ENCODE measurements at regions not wholly inside any gene's neighbourhood (a gene's known extent, or its start where the extent isn't known, plus 50 kb on each side); places are given as distances from the start of the nearest gene placed in this dataset.

DNA sequence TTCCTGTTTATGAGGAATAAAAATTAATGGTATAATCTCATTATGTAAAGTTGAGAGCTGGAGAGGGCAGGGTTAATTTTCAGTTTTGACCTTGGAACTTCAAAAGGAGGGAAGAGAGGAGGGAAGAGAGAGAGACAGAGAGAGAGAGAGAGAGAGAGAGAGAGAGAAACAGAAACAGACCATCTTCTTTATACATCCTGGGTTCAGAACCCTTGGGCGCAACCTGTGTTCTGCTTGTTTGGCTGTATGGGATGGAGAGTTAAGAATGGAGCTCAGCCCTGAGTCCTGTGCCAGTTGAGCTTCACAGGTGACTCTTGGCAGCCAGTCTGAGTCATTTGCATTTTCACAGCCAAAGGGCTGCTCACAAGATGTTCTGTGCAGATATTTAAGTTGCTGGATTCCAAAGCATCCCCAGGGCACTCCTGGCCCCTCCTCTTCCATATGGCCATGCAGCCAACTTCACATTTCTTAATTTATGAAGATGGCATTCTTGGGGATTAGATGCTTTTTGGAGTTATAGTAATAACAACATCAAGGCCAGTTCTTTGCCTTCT lies 143.5 kb downstream of the CARTPT start:
- no peak for DNase-seq (ENCODE audit: low read depth in 4 of 4, low spot score in 2 of 4)

DNA sequence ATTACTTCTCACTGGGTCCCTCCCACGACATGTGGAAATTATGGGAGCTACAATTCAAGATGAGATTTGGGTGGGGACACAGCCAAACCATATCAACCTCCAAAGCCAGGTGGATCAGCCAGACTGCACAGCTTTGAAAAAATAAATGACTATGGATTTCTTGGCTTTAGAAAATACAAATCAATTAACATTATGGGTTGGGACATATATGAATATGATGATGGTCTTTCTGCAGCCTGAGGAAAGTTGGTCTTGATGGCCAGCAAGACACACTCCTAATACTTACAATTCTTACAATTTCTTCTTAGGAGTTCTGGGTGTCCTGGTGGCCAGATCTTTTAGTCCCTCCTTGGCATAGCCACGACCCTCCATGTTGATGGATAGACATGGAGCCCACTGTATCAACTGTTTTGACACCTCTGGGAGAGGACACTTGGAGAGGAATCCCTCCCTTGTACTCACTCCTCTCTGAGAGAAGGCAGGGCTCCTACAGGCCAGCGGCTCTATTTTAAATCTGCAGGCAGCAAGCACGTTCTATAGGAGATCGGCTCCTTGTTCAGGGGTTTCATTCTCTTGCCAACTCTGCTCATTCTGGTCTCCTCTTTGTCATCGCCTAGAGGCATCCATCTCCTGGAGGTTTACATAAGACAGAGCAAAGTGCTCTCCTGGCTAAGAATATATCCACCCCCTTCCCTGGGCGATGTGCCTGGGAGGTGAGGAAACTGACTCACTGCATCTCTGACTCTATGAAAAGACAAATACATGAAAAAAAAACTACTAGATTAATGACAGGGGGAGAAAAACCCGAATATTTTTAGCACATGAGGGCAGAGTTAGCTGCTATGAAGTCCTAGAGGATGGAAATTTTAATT lies 145.9 kb downstream of the CARTPT start:
- DNase-seq (ENCODE audit: low read depth in 4 of 4, low spot score in 2 of 4): no peak

DNA sequence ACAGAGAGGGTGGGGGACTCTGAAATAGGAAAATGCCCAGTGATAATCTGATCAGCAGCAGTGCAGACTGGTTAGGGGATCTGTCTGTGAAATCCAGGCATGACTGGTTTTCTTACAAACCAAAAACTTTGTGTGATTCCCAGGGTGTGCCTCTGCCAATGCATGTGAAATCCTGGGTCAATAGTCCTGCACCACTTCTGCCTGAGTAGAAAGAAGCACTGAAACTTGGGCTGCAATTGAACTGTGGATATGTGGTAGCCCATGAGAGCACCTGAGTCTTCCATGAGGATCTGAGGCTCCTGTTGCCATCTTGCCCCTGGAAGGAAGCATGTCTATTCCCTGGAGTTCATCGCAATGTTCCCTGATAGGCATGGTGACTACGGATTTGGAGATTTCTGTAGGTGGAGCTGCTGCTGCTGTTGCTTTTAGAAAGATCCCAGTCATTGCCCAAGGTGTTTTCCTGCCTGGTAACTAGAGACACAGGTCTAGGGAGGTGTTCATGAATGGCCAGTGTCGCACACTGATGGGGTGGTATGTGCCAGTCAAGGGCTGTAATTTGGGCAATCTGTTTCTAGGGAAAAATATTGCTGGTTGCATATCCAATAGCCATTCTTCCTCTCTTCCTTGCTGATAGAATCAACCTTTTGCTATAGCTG lies 146.7 kb downstream of the CARTPT start:
- no peak for DNase-seq (ENCODE audit: low read depth in 4 of 4, low spot score in 2 of 4)

DNA sequence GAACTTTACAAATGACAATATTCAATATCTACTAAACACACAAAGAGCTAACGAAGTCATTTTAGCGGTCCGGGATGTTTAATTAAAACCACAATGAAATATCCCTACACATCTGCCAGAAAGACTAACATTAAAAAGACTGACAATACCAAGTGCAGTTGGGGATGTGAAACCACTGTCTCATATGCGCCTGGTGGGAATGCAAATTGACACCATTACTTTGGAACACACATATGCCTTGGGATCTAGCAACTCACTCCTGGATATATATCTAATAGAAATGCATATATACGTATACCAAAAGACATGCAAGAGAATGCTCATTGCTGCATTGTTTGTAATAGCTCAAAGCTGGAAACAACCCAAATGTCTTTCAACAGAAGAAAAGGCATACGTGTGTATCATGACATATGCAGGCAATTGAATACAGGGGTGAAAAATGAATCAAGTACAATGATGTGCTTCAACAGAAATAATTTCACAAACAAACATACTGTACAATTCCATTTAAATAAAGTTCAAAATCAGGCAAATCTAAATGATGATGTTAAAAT lies 153.3 kb downstream of the CARTPT start:
- DNase-seq (ENCODE audit: low read depth in 4 of 4, low spot score in 2 of 4): no peak

DNA sequence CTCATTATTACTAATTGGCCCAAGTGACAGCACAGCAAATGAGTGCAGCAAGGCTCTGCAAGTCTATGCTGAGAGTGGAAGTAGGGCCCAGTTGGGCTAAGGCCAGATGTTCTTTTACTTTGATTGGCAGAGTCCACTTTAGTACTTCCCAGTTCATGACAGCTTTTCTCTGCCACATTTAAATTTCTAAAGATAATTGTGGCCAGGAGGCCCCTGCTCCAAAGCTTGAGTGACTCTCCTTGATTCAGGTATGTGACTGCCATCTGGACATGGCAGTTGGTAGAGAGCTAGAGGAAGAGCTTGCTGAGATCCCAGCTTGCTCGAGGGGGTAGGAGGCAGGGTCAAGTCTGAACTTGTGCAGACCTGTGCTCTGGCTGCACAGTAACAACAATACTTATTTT lies 154.1 kb downstream of the CARTPT start:
- DNase-seq (ENCODE audit: low read depth in 4 of 4, low spot score in 2 of 4): no peak

DNA sequence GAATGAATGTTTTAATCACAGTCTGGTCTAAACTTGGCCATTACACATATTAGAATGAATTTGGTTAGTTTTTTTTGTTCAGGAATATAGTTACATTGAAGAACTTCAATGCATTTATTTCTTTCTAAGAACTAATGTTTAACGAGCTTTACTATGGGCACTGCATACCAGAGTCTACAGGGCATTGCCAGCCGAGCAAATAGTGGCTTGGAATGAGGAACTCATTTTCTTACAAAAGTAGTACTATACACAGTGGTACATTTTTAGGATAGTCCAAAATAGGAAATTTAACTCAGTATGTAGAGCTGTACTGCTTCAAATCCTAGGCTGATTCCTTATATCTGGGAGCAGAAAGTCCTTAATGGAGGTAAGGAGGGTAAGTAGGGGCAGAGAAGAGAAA lies 155.4 kb downstream of the CARTPT start:
- DNase-seq (ENCODE audit: low read depth in 4 of 4, low spot score in 2 of 4): no peak

DNA sequence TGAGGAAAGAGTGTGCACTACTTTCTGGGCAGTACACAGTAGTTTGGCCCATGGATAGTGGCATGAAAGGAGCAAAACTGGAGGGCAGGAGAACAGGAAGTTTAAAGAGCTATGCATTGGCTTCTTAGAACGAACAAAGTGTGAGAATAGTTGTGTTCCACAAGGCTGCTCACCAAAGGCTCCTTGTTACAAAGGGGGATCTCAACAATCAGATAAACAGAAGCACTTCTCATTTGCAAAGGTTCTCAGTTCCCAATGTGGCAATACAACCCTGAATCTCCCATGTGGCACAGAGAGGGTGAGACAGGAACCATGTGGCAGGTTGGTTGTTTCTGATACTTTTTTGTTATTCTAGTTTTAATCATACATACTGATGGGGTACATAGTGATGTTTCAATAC lies 158.4 kb downstream of the CARTPT start:
- no peak for DNase-seq (ENCODE audit: low read depth in 4 of 4, low spot score in 2 of 4)

DNA sequence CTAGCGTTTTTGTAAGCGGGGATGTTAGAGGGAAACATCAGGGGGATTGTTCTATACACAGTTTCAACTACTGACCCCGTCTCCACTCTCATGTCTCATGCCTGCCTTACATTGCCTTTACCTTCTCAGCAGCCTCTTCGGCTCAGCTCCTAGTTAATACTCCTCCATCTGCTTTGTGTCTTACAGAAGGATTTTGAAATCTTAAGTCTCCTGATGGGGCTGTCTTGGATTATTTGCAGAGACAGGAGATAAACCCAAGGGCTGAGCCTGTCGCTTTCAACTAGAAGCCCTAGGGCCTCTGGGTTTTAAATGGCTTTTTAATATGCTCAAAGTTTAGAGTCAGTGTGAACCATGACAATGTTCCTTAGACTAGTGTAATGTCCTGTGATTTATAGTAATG lies 161.5 kb downstream of the CARTPT start:
- no peak for DNase-seq (ENCODE audit: low read depth in 4 of 4, low spot score in 2 of 4)

DNA sequence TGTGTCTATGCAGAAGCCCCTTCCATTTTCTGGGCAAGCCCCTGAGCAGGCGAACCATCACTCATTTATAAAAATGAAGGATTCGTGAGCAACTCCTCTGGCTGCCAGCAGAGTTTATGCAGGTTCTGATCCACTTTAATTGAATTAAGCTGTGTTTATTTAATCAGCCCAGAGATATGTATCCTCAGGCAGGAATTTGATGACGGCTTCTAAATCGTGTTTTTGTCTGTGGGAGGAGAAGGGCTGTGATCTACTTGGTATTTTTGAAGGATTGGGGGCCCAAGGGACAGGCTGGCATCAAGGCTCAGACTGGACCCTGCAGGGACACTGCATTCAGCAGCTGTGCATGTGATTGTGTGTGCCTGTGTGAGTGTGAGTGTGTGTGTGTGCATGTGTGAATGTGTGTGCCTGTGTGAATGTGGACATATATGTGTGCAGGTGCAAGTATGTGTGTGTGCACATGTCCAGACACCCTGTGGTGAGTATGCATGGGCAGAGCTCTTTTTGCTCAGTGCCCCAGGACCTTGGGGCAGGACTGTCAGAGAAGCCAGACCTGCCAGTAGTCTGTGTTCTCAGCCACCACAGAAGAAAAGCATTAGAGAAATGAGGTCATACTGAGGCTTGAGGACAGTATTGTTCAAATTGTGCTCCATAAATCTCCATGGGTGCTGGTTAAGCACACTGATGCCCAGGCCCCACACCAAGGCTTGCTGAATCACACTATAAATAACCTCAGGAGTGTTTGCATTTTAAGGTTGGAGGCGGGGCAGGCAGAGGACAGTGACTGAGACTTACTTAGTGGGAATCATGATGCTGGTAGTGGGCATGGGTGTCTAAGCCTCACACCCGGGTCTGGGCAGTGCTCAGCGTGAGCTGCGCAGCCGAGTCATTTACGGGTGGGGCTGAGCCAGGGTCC lies 164.0 kb downstream of the CARTPT start:
- no peak for DNase-seq (ENCODE audit: low read depth in 4 of 4, low spot score in 2 of 4)

DNA sequence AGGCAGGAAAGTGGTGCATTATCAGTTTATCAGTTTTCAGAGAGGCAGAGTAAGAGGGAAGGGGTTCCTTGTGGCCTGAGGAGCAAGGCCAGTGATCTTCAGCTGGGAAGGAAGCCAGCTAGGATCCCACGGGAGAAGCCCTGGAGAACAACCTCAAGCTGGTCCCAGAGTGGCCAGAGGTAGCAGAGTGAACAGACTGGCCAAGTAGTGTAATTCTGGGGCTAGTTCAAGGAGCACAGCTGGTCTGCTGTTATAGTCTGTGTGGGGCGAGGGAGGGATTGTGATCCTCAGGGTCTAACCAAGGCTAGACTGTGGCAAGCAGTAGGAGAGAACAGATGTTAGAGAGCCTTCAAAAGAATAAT lies 164.6 kb downstream of the CARTPT start:
- no peak for DNase-seq (ENCODE audit: low read depth in 4 of 4, low spot score in 2 of 4)

DNA sequence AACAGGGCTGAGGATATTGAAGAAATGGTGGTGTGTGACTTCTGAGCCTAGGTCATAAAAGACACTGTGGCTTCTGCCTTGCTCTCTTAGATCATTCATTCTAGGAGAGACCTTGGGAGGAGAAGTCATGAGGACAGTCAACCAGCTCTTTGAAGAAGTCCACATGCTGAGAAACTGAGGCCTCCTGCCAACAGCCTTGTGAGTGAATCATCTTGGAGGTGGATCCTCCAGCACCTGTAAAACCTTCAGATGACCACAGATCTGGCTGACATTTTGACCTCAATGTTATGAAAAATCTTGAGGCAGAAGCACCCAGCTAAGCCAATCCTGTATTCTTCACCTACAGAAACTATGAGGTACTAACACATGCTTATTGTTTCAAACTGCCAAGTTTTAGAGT lies 165.9 kb downstream of the CARTPT start:
- DNase-seq (ENCODE audit: low read depth in 4 of 4, low spot score in 2 of 4): no peak

DNA sequence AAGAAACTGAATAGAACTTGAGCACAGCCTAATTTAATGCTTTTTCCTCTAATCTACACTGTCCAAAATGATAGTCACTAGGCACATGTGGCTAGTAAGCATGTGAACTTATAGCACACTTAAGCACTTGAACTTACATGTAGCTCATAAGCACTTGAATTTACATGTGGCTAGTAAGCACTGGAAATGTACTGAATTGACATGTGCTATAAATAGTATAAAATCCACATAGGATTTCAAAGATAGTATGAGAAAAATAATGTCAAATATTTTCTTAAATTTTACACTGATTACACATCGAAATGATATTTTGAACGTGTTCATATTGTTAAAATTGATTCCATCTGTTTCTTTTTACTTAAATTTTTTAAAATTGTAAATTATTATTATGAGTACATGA lies 167.3 kb downstream of the CARTPT start:
- no peak for DNase-seq (ENCODE audit: low read depth in 4 of 4, low spot score in 2 of 4)

DNA sequence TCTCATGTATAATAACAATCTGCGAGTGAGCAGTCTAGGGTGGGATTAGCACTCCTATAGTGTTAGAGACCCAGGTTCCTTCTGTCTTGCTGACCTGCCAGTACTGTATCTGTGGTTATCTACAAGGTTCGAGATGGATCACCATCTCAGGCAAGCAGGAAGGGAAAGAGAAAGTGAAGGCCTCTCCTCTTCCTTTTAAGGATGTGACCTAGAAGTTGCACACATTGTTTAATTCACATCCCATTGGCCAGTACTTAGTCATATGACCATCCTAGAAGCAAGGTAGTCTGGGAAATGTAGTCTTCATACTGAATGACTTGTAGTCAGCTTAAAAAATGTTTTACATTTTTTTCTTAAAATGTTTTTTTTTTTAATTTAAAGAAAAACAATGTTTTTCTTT lies 168.6 kb downstream of the CARTPT start:
- no peak for DNase-seq (ENCODE audit: low read depth in 4 of 4, low spot score in 2 of 4)

DNA sequence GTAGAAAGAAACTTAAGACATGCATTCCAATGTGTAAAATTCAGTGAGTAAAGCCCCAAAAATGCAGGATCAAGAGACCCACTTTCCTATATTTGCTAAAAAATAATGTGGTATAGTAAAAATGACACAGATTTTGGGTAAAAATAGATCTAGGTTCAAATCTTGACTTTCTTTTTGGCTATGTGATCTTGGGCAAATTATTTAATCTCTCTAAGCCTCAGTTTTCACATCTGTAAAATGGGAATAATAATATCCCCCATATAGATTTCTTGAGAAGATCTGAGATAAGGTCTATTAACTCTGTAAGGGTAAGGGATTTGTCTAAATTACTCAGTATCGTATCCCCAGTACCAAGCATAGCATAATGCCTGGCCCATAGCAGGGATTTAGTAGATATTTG lies 172.3 kb downstream of the CARTPT start:
- DNase-seq (ENCODE audit: low read depth in 4 of 4, low spot score in 2 of 4): no peak

DNA sequence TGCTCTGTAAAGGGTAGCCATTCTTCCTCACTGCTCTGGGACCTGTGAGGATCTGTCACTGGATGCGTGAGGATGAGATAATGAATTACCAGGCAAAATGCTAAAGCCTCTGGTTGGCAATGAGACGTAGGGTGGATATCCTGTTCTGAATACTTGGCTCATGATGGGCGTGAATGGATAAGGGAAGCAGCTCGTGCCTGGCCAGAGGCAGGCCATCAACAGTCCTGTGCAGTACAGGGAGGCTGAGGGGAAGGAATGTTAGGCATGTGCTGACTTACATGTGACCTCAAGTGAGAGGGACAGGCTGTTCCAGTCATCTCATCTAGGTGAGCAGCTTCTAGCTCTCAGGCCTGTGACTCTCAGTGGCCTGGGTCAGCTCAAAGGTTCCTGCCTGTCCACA lies 172.8 kb downstream of the CARTPT start:
- DNase-seq (ENCODE audit: low read depth in 4 of 4, low spot score in 2 of 4): no peak

DNA sequence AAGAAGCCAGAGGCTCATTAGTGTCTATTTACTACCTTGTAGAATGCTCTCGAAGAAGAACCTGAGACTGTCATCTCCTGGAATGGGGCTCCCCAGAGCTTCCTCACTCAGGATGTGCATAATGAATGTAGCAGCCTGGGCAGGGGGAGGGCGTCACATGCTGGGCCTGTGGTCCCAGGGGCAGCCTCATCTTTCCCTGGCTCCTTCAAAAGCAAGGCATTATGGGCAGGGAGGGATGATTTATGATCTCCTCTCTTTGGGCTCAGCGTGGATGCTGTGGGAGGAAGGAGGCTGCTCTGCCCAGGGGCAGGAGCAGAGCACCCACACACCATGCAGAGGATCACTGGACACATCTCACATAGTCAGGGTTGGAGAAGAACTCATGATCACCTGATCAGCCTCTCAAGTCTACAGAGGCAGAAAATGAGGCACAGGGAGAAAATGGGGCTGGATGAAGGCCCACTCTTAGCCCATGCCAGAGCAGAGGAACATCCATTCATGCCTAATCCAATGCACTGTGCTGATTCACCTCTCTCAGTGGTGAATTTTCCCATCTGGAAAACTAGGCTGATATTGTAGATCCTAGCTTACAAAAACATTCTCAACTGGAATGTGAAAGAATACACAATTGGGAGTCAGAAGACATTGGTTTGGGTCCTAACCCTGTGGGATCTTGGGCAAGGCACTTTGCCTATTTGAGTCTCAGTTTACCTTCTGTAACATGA lies 173.7 kb downstream of the CARTPT start:
- no peak for DNase-seq (ENCODE audit: low read depth in 4 of 4, low spot score in 2 of 4)

DNA sequence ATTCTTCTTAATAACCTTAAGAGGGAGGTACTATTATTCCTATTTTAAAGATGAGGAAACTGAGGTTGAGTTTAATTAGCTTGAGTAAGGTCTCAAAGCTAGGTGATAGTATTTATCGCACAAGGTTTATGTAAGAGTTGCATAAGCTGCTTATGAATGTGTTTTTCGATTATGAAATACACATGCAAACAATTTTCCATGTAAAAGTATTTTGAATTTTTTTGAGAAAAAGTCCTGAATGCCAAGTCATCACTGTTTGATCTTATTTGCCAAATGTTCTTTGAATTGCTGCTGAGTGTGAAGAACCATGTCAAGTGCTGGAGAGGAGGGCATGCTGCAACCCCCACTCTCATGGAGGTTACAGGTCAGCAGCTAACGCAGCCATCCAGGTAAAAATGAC lies 174.4 kb downstream of the CARTPT start:
- no peak for DNase-seq (ENCODE audit: low read depth in 4 of 4, low spot score in 2 of 4)

DNA sequence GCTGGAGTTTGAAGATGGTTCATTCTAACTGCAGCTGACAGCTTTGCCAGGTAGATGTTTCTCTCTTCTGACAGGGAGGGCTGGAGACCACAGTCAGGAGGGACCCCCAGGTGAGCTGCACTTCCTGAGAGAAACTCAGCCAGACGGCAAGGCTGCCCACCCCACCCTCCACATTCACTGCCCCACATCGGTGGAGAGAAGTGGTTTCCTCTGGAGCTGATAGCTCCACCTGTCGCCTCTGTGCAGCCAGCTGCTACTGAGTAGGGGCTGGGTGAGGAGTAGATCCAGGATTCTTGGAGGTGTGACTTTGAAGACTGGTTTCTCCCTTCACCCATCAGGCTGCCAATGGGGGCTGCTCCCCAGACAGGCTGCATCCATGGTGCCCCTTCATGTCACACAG lies 175.0 kb downstream of the CARTPT start:
- DNase-seq (ENCODE audit: low read depth in 4 of 4, low spot score in 2 of 4): no peak

DNA sequence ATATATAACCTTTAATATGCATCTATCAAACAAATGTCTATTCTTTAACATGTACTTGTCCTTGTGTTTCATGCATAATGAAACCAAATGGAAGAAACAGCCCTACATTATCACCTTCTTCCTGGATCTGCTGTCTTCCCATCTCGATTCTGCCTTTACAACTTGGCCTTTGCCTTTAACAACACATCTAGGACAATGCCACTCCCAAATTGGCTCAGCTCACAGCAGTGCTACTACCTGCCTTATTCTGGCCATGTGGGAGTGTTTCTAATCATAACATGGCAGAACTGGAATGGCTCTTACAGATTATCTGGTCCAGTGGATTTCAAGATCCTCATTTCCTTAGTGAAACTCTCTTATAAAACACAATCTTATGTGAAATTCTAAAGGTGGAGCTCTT lies 176.5 kb downstream of the CARTPT start:
- DNase-seq (ENCODE audit: low read depth in 4 of 4, low spot score in 2 of 4): no peak

DNA sequence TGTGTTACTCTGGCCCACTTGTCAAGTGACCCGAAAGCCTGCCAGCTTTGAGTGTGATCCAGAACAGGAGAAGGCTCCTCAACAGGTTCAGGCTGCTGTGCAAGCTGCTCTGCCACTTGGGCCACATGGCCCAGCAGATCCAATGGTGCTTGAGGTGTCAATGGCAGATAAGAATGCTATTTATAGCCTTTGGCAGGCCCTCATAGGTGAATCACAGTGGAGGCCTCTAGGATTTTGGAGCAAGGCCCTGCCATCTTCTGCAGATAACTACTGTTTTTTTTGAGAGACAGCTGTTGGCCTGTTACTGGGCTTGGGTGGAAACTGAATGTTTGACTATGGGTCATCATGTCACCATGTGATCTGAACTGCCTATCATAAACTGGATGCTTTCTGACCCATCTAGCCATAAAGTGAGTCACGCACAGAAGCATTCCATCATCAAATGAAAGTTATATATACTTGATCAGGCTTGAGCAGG lies 180.8 kb downstream of the CARTPT start:
- DNase-seq (ENCODE audit: low read depth in 4 of 4, low spot score in 2 of 4): no peak

Data from left renal cortex interstitium (tissue), 4 donors.